SK-N-SH treated with all-trans-retinoic acid at 6 μM for 48 hours (cell line): ENCODE measurements at regions not wholly inside any gene's neighbourhood (a gene's known extent, or its start where the extent isn't known, plus 50 kb on each side); places are given as distances from the start of the nearest gene placed in this dataset.

Experiments used
- ATAC-seq: fragments of 200-7000 bp; cut with Tn5 transposase; 3 replicates; pipeline ENCODE4 v1.9.1; 2020; ENCODE audit warnings: mild to moderate bottlenecking, moderate library complexity
- ARNTL ChIP-seq: fragments of 450-650 bp; formaldehyde crosslinking; IDR thresholded peaks from 2 replicates; pipeline ENCODE4 v1.5.0; 2020; ENCODE audit warnings: low read depth, mild to moderate bottlenecking, moderate library complexity, borderline replicate concordance
- BACH2 ChIP-seq: fragments of 250-450 bp; sonication (Bioruptor Pico); IDR thresholded peaks from 2 replicates; pipeline ENCODE4 v1.9.0; 2021; ENCODE audit warnings: mild to moderate bottlenecking, borderline replicate concordance
- CSDC2 ChIP-seq: fragments of 250-450 bp; sonication (Bioruptor Pico); IDR thresholded peaks from 2 replicates; pipeline ENCODE4 v1.5.0; 2020; ENCODE audit warnings: mild to moderate bottlenecking, moderate library complexity
- CSRNP3 ChIP-seq: fragments of 250-450 bp; sonication (Bioruptor Pico); IDR thresholded peaks from 2 replicates; pipeline ENCODE4 v1.5.1; 2021; ENCODE audit warnings: mild to moderate bottlenecking, moderate library complexity
- ESRRG ChIP-seq: fragments of 250-450 bp; sonication (Bioruptor Pico); IDR thresholded peaks from 2 replicates; pipeline ENCODE4 v1.6.1; 2021; ENCODE audit warnings: mild to moderate bottlenecking
- GLIS3 ChIP-seq: fragments of 250-450 bp; sonication (Bioruptor Pico); IDR thresholded peaks from 2 replicates; pipeline ENCODE4 v1.5.0; 2020; ENCODE audit warnings: mild to moderate bottlenecking, moderate library complexity
- ISL1 ChIP-seq: fragments of 250-450 bp; sonication (Bioruptor Pico); IDR thresholded peaks from 2 replicates; pipeline ENCODE4 v2.1.2; 2022; ENCODE audit warnings: mild to moderate bottlenecking, moderate library complexity
- OSR1 ChIP-seq: fragments of 250-450 bp; sonication (Bioruptor Pico); IDR thresholded peaks from 2 replicates; pipeline ENCODE4 v1.8.0; 2022; ENCODE audit warnings: moderate library complexity, mild to moderate bottlenecking, inconsistent platforms
- PPARA ChIP-seq: fragments of 250-450 bp; sonication (Bioruptor Pico); IDR thresholded peaks from 2 replicates; pipeline ENCODE4 v1.5.0; 2020; ENCODE audit warnings: mild to moderate bottlenecking, borderline replicate concordance
- RARB ChIP-seq: fragments of 250-450 bp; sonication (Bioruptor Pico); IDR thresholded peaks from 2 replicates; pipeline ENCODE4 v1.8.0; 2021; ENCODE audit warnings: mild to moderate bottlenecking, moderate library complexity
- SNAI2 ChIP-seq: fragments of 250-450 bp; sonication (Bioruptor Pico); IDR thresholded peaks from 2 replicates; pipeline ENCODE4 v1.5.0; 2020; ENCODE audit warnings: mild to moderate bottlenecking, moderate library complexity
- TCF4 ChIP-seq: fragments of 250-450 bp; sonication (Bioruptor Pico); IDR thresholded peaks from 2 replicates; pipeline ENCODE4 v1.8.0; 2021; ENCODE audit warnings: mild to moderate bottlenecking, moderate library complexity, borderline replicate concordance
- TOX ChIP-seq: fragments of 250-450 bp; sonication (Bioruptor Pico); IDR thresholded peaks from 2 replicates; pipeline ENCODE4 v1.8.0; 2021; ENCODE audit warnings: mild to moderate bottlenecking, moderate library complexity, borderline replicate concordance
- TSHZ2 ChIP-seq: fragments of 250-450 bp; sonication (Bioruptor Pico); IDR thresholded peaks from 2 replicates; pipeline ENCODE4 v1.5.0; 2020; ENCODE audit warnings: mild to moderate bottlenecking, moderate library complexity
- ZC3H10 ChIP-seq: fragments of 250-450 bp; sonication (Bioruptor Pico); IDR thresholded peaks from 2 replicates; pipeline ENCODE4 v1.5.1; 2021; ENCODE audit warnings: mild to moderate bottlenecking, moderate library complexity
- ZFP3 ChIP-seq: fragments of 250-450 bp; sonication (Bioruptor Pico); IDR thresholded peaks from 2 replicates; pipeline ENCODE4 v1.5.0; 2020; ENCODE audit warnings: mild to moderate bottlenecking, moderate library complexity
- ZFP30 ChIP-seq: fragments of 450-650 bp; formaldehyde crosslinking; IDR thresholded peaks from 2 replicates; pipeline ENCODE4 v1.5.0; 2022; ENCODE audit warnings: mild to moderate bottlenecking, moderate library complexity
- ZNF565 ChIP-seq: fragments of 450-650 bp; formaldehyde crosslinking; conservative IDR thresholded peaks from 2 replicates; pipeline ENCODE4 v1.5.0; 2020; ENCODE audit warnings: low read depth, mild to moderate bottlenecking, moderate library complexity
- ZNF70 ChIP-seq: fragments of 450-650 bp; formaldehyde crosslinking; IDR thresholded peaks from 2 replicates; pipeline ENCODE4 v1.5.0; 2020; ENCODE audit warnings: mild to moderate bottlenecking, moderate library complexity
- ZNF8 ChIP-seq: fragments of 450-650 bp; formaldehyde crosslinking; IDR thresholded peaks from 2 replicates; pipeline ENCODE4 v1.5.0; 2020; ENCODE audit warnings: mild to moderate bottlenecking, moderate library complexity
- TF ChIP-seq, protein P1 (sequence below): fragments of 250-450 bp; sonication (Bioruptor Pico); IDR thresholded peaks from 2 replicates; pipeline ENCODE4 v1.5.1; 2020; ENCODE audit warnings: low read depth, mild to moderate bottlenecking, moderate library complexity
- TF ChIP-seq, protein P2 (sequence below): fragments of 250-450 bp; sonication (Bioruptor Pico); IDR thresholded peaks from 2 replicates; pipeline ENCODE4 v1.8.0; 2020; ENCODE audit warnings: mild to moderate bottlenecking, moderate library complexity, borderline replicate concordance
- TF ChIP-seq, protein P3 (sequence below): fragments of 250-450 bp; sonication (Bioruptor Pico); IDR thresholded peaks from 2 replicates; pipeline ENCODE4 v1.8.0; 2021; ENCODE audit warnings: low read depth, mild to moderate bottlenecking, moderate library complexity, borderline replicate concordance

GRCh38 chr4:178340468-178340867 is 898.2 kb upstream of the AGA start:
- ATAC-seq, result no peak
- TF ChIP-seq CSDC2 (CRISPR knock-in tag), result no peak
- no peak for TF ChIP-seq ARNTL (CRISPR knock-in tag)
- no peak for TF ChIP-seq OSR1
- no peak for TF ChIP-seq CSRNP3 (CRISPR knock-in tag)
- no peak for TF ChIP-seq ESRRG (CRISPR knock-in tag)
- no peak for TF ChIP-seq BACH2 (CRISPR knock-in tag)
- TF ChIP-seq SNAI2 (CRISPR knock-in tag), result no peak
- no peak for TF ChIP-seq ZNF70
- TF ChIP-seq, all 23 proteins: peak for 0

- TF ChIP-seq CSRNP3 (CRISPR knock-in tag) (no peak), ZNF8 (no peak), SNAI2 (CRISPR knock-in tag) (no peak), RARB (no peak)
- no peak for ATAC-seq
Measured at GRCh38 chr4:178344096-178344495, 901.9 kb upstream of the AGA start.

- no peak for TF ChIP-seq GLIS3 (CRISPR knock-in tag)
- no peak for TF ChIP-seq PPARA (CRISPR knock-in tag)
- TF ChIP-seq, protein P1, sequence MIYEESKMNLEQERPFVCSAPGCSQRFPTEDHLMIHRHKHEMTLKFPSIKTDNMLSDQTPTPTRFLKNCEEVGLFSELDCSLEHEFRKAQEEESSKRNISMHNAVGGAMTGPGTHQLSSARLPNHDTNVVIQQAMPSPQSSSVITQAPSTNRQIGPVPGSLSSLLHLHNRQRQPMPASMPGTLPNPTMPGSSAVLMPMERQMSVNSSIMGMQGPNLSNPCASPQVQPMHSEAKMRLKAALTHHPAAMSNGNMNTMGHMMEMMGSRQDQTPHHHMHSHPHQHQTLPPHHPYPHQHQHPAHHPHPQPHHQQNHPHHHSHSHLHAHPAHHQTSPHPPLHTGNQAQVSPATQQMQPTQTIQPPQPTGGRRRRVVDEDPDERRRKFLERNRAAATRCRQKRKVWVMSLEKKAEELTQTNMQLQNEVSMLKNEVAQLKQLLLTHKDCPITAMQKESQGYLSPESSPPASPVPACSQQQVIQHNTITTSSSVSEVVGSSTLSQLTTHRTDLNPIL (CRISPR knock-in tag), result no peak
- no peak for TF ChIP-seq ZC3H10 (CRISPR knock-in tag)
- no peak for TF ChIP-seq ESRRG (CRISPR knock-in tag)
- ATAC-seq, result no peak
Measured at GRCh38 chr4:178347111-178347510, 904.9 kb upstream of the AGA start.

GRCh38 chr4:178349601-178350000 is 907.4 kb upstream of the AGA start:
- no peak for ATAC-seq
- TF ChIP-seq, protein P2, sequence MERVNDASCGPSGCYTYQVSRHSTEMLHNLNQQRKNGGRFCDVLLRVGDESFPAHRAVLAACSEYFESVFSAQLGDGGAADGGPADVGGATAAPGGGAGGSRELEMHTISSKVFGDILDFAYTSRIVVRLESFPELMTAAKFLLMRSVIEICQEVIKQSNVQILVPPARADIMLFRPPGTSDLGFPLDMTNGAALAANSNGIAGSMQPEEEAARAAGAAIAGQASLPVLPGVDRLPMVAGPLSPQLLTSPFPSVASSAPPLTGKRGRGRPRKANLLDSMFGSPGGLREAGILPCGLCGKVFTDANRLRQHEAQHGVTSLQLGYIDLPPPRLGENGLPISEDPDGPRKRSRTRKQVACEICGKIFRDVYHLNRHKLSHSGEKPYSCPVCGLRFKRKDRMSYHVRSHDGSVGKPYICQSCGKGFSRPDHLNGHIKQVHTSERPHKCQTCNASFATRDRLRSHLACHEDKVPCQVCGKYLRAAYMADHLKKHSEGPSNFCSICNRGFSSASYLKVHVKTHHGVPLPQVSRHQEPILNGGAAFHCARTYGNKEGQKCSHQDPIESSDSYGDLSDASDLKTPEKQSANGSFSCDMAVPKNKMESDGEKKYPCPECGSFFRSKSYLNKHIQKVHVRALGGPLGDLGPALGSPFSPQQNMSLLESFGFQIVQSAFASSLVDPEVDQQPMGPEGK (CRISPR knock-in tag), result no peak
- no peak for TF ChIP-seq ZNF565 (CRISPR knock-in tag)
- no peak for TF ChIP-seq ZFP3 (CRISPR knock-in tag)
- no peak for TF ChIP-seq CSRNP3 (CRISPR knock-in tag)
- TF ChIP-seq ZNF70, result no peak
- TF ChIP-seq TCF4 (CRISPR knock-in tag), result no peak
- no peak for TF ChIP-seq PPARA (CRISPR knock-in tag)
- no peak for TF ChIP-seq SNAI2 (CRISPR knock-in tag)
- no peak for TF ChIP-seq TSHZ2 (CRISPR knock-in tag)
- no peak for TF ChIP-seq CSDC2 (CRISPR knock-in tag)
- TF ChIP-seq, protein P3, sequence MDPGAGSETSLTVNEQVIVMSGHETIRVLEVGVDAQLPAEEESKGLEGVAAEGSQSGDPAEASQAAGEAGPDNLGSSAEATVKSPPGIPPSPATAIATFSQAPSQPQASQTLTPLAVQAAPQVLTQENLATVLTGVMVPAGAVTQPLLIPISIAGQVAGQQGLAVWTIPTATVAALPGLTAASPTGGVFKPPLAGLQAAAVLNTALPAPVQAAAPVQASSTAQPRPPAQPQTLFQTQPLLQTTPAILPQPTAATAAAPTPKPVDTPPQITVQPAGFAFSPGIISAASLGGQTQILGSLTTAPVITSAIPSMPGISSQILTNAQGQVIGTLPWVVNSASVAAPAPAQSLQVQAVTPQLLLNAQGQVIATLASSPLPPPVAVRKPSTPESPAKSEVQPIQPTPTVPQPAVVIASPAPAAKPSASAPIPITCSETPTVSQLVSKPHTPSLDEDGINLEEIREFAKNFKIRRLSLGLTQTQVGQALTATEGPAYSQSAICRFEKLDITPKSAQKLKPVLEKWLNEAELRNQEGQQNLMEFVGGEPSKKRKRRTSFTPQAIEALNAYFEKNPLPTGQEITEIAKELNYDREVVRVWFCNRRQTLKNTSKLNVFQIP, result no peak
- TF ChIP-seq BACH2 (CRISPR knock-in tag), result no peak
- no peak for TF ChIP-seq ISL1 (CRISPR knock-in tag)
- no peak for TF ChIP-seq ARNTL (CRISPR knock-in tag)
- TF ChIP-seq, protein P1 (CRISPR knock-in tag), result no peak
- no peak for TF ChIP-seq TOX (CRISPR knock-in tag)
- TF ChIP-seq ZC3H10 (CRISPR knock-in tag), result no peak
- TF ChIP-seq ZFP30, result no peak
- TF ChIP-seq GLIS3 (CRISPR knock-in tag), result no peak
- no peak for TF ChIP-seq ZNF8
- TF ChIP-seq, all 23 proteins: peak for 0
